ENCODE measurements at regions not wholly inside any gene's neighbourhood (a gene's known extent, or its start where the extent isn't known, plus 50 kb on each side); places are given as distances from the start of the nearest gene placed in this dataset.

GRCh38 chr3:30305021-30305420 is 301.4 kb upstream of the TGFBR2 start:
- Histone ChIP-seq H2AK5ac (ENCODE audit: low read depth, low read length) (no peak overlapping the region), H3K36me3 (ENCODE audit: control insufficient read depth in 2 of 4, insufficient read depth in 4 of 4, low read length in 3 of 4) (peaks cover 0 to 4% (median 0%) of the 10 kb centered on the region in 4 experiments; a peak in 2 of 8 replicates), H2BK12ac (ENCODE audit: low read depth, low read length) (no peak overlapping the region), H3K14ac (ENCODE audit: insufficient read length) (no peak overlapping the region), H4K8ac (ENCODE audit: extremely low read depth, insufficient read depth, low read length) (no peak overlapping the region), H2BK120ac (replicated peaks; ENCODE audit: low read depth, low read length) (no peak overlapping the region), H3K79me2 (ENCODE audit: control insufficient read depth in 1 of 2, insufficient read depth in 2 of 2, low read length in 2 of 2) (no peaks in the 10 kb centered on the region), H3K56ac (replicated peaks; ENCODE audit: insufficient read length, low read depth, low read length) (no peak overlapping the region), H2AFZ (ENCODE audit: low read length) (no peak overlapping the region), H2BK20ac (ENCODE audit: low read length) (no peak overlapping the region), H3K9me3 (ENCODE audit: insufficient read depth in 2 of 2, low read depth in 1 of 2, low read length in 1 of 2) (peaks cover 2 to 4% of the 10 kb centered on the region in 2 experiments; a peak in 3 of 4 replicates), H3K9ac (replicated peaks in 1 of 4; ENCODE audit: extremely low read depth in 1 of 4, low read depth in 3 of 4, low read length in 3 of 4) (no peak overlapping the region), H2BK5ac (ENCODE audit: low read depth, low read length) (no peak overlapping the region), H3K23me2 (ENCODE audit: low read depth, low read length) (no peaks in the 10 kb centered on the region; the same call in 1 of the 2 replicates), H4K91ac (replicated peaks; ENCODE audit: insufficient read length, low read length) (no peak overlapping the region), H3K4me2 (ENCODE audit: insufficient read depth in 1 of 2, low read depth in 2 of 2, low read length in 2 of 2) (no peak overlapping the region), H4K5ac (ENCODE audit: insufficient read length, low read depth, low read length) (no peak overlapping the region), H3K23ac (ENCODE audit: insufficient read length) (no peak overlapping the region), H3K79me1 (ENCODE audit: low read depth, low read length) (no peaks in the 10 kb centered on the region), H4K20me1 (replicated peaks in 1 of 2; ENCODE audit: control insufficient read depth in 1 of 2, insufficient read depth in 2 of 2, low read length in 2 of 2) (no peaks in the 10 kb centered on the region), H3K27ac (ENCODE audit: low read depth, low read length) (no peak overlapping the region), H3K18ac (ENCODE audit: extremely low read depth, low read length) (no peak overlapping the region), H3K4me3 (ENCODE audit: extremely low read depth in 1 of 4, insufficient read depth in 2 of 4, low read depth in 3 of 4, low read length in 4 of 4) (no peak overlapping the region), H3K4ac (replicated peaks; ENCODE audit: insufficient read length, low read depth, low read length) (no peak overlapping the region), H3K4me1 (replicated peaks in 1 of 4; ENCODE audit: control insufficient read depth in 3 of 4, insufficient read depth in 4 of 4, low read length in 3 of 4) (no peaks in the 10 kb centered on the region), H3K27me3 (replicated peaks in 1 of 4; ENCODE audit: control insufficient read depth in 3 of 4, extremely low read depth in 1 of 4, insufficient read depth in 3 of 4, low read length in 3 of 4) (no peaks in the 10 kb centered on the region), H2BK15ac (ENCODE audit: low read length) (no peak overlapping the region)
- no peak for FAIRE-seq
- POLR2A ChIA-PET (ENCODE audit: partially characterized antibody): no interaction called here
- CTCF ChIA-PET (ENCODE audit: partially characterized antibody): no interaction called here
- 98% methylated on average over 3 of the region's 3 CpGs; no CpG with 5 or more reads in 1 of the 2 experiments for WGBS, 2 experiments (ENCODE audit: extremely low coverage in 1 of 2, insufficient coverage in 1 of 2, insufficient read length in 1 of 2, insufficient replicate concordance in 2 of 2, low coverage in 1 of 2, low lambda C conversion rate in 2 of 2, missing lambda C conversion rate in 1 of 2)
- no peak for DNase-seq (ENCODE audit: low read depth in 1 of 2, low spot score in 2 of 2)
- TF ChIP-seq SIN3A (conservative IDR thresholded peaks at IDR 0.05 in 1 of 2, IDR thresholded peaks at IDR 0.05 in 1 of 2; ENCODE audit: low read depth in 1 of 2, low read length in 2 of 2) (no peak), CEBPB (IDR thresholded peaks at IDR 0.05; ENCODE audit: low read depth, low read length) (no peak), RAD21 (IDR thresholded peaks at IDR 0.05 in 1 of 2, conservative IDR thresholded peaks at IDR 0.05 in 1 of 2; ENCODE audit: low read depth in 2 of 2, low read length in 2 of 2) (no peak), TAF1 (IDR thresholded peaks at IDR 0.05; ENCODE audit: low read depth, low read length) (no peak), GABPA (IDR thresholded peaks at IDR 0.05; ENCODE audit: borderline replicate concordance, insufficient read depth, low read length) (no peak), SAP30 (IDR thresholded peaks at IDR 0.05; ENCODE audit: insufficient read depth, insufficient replicate concordance, low read length) (no peak), MAX (IDR thresholded peaks at IDR 0.05) (no peak), CTBP2 (IDR thresholded peaks at IDR 0.05; ENCODE audit: borderline replicate concordance, insufficient read depth, insufficient read length, low read length) (no peak), ATF2 (IDR thresholded peaks at IDR 0.05; ENCODE audit: low read length) (no peak)
